Astrocyte (in vitro differentiated cells and primary cell): ENCODE measurements at regions not wholly inside any gene's neighbourhood (a gene's known extent, or its start where the extent isn't known, plus 50 kb on each side); places are given as distances from the start of the nearest gene placed in this dataset.

Experiments
- DNase-seq: peaks from one replicate; pipeline ENCODE4 v3.0.0-alpha.2; 2010; ENCODE audit warnings: low read depth
- FAIRE-seq: peaks from 2 replicates; lab custom pipeline; 2011; peaks lifted over from hg19 to GRCh38; lab: Jason Lieb, UNC
- H2AFZ ChIP-seq: 2 replicates; pipeline ENCODE4 v1.6.0; 2012; ENCODE audit warnings: low read depth, low read length, inconsistent platforms
- H3K27ac ChIP-seq: 2 replicates; pipeline ENCODE4 v1.5.1; 2011; ENCODE audit warnings: low read depth, low read length, inconsistent platforms
- H3K27me3 ChIP-seq: 2 replicates; pipeline ENCODE4 v1.6.0; 2011; ENCODE audit warnings: low read length, inconsistent platforms; ENCODE audit not compliant: insufficient read depth
- H3K36me3 ChIP-seq: 2 replicates; pipeline ENCODE4 v1.5.1; 2011; ENCODE audit warnings: low read length, inconsistent platforms; ENCODE audit not compliant: insufficient read depth
- H3K4me1 ChIP-seq: 2 replicates; pipeline ENCODE4 v1.5.1; 2011; ENCODE audit warnings: low read length, inconsistent platforms; ENCODE audit not compliant: insufficient read depth
- H3K4me2 ChIP-seq: 2 replicates; pipeline ENCODE4 v1.6.0; 2012; ENCODE audit warnings: low read length, inconsistent platforms
- H3K4me3 ChIP-seq: 2 replicates; pipeline ENCODE4 v1.5.1; 2011; ENCODE audit warnings: low read depth, mild to moderate bottlenecking, low read length, inconsistent platforms; ENCODE audit not compliant: insufficient read depth
- H3K79me2 ChIP-seq: 2 replicates; pipeline ENCODE4 v1.6.0; 2012; ENCODE audit warnings: mild to moderate bottlenecking, low read length, inconsistent platforms; ENCODE audit not compliant: insufficient read depth
- H3K9ac ChIP-seq: 2 replicates; pipeline ENCODE4 v1.6.0; 2012; ENCODE audit warnings: mild to moderate bottlenecking, low read length, inconsistent platforms
- H3K9me3 ChIP-seq: 2 replicates; pipeline ENCODE4 v1.5.1; 2012; ENCODE audit warnings: low read depth, mild to moderate bottlenecking, low read length, inconsistent platforms; ENCODE audit not compliant: insufficient read depth
- H4K20me1 ChIP-seq: 2 replicates; pipeline ENCODE4 v1.6.0; 2012; ENCODE audit warnings: low read length, inconsistent platforms; ENCODE audit not compliant: insufficient read depth
- H3K27ac Mint-ChIP-seq: one replicate; pipeline ENCODE4 v1.8.0; 2021; ENCODE audit warnings: mild to moderate bottlenecking, mixed read lengths; ENCODE audit not compliant: unreplicated experiment
- H3K27me3 Mint-ChIP-seq: one replicate; pipeline ENCODE4 v1.8.0; 2021; ENCODE audit warnings: low read depth, mixed read lengths; ENCODE audit not compliant: unreplicated experiment
- H3K36me3 Mint-ChIP-seq: one replicate; pipeline ENCODE4 v1.8.0; 2021; ENCODE audit warnings: low read depth, mixed read lengths; ENCODE audit not compliant: unreplicated experiment
- H3K4me1 Mint-ChIP-seq: one replicate; pipeline ENCODE4 v1.8.0; 2021; ENCODE audit warnings: low read depth, mixed read lengths; ENCODE audit not compliant: unreplicated experiment
- H3K4me3 Mint-ChIP-seq: one replicate; pipeline ENCODE4 v1.8.0; 2021; ENCODE audit warnings: mild to moderate bottlenecking, moderate library complexity, mixed read lengths; ENCODE audit not compliant: unreplicated experiment
- H3K9me3 Mint-ChIP-seq: one replicate; pipeline ENCODE4 v1.8.0; 2021; ENCODE audit warnings: mild to moderate bottlenecking, mixed read lengths; ENCODE audit not compliant: unreplicated experiment
- CTCF ChIP-seq: IDR thresholded peaks from 2 replicates; pipeline ENCODE4 v1.5.1; 2011; ENCODE audit warnings: low read depth, mild to moderate bottlenecking, inconsistent platforms, low read length, moderate library complexity; ENCODE audit not compliant: insufficient read depth
- EZH2 ChIP-seq: IDR thresholded peaks from 2 replicates; pipeline ENCODE4 v1.6.1; 2012; ENCODE audit warnings: mild to moderate bottlenecking, low read length, inconsistent platforms; ENCODE audit not compliant: insufficient read depth

- H4K20me1 ChIP-seq = no peaks in the 10 kb centered on the region
- H2AFZ ChIP-seq = no peak overlapping the region
- Mint-ChIP-seq H3K9me3 (no peaks in the 10 kb centered on the region), H3K36me3 (no peaks in the 10 kb centered on the region), H3K4me3 (no peak overlapping the region), H3K27me3 (no peaks in the 10 kb centered on the region), H3K4me1 (peaks cover 2% of the 10 kb centered on the region), H3K27ac (no peak overlapping the region)
- no peaks in the 10 kb centered on the region for H3K36me3 ChIP-seq
- H3K27me3 ChIP-seq = no peaks in the 10 kb centered on the region
- TF ChIP-seq EZH2 (no peak), CTCF (no peak)
- no peak overlapping the region for H3K4me2 ChIP-seq
- H3K79me2 ChIP-seq = no peaks in the 10 kb centered on the region
- no peak overlapping the region for H3K4me3 ChIP-seq
- no peak for DNase-seq
- no peak for FAIRE-seq
- H3K9me3 ChIP-seq = no peaks in the 10 kb centered on the region
- H3K9ac ChIP-seq = no peak overlapping the region
- no peak overlapping the region for H3K27ac ChIP-seq
- no peaks in the 10 kb centered on the region for H3K4me1 ChIP-seq
Measured at GRCh38 chr16:60991886-60992285, 1044.4 kb downstream of the CDH8 start.

- Histone ChIP-seq H3K4me1 (no peaks in the 10 kb centered on the region), H4K20me1 (no peaks in the 10 kb centered on the region), H3K4me3 (no peak overlapping the region), H3K36me3 (no peaks in the 10 kb centered on the region), H3K9ac (no peak overlapping the region), H3K79me2 (no peaks in the 10 kb centered on the region), H3K9me3 (no peaks in the 10 kb centered on the region), H3K4me2 (no peak overlapping the region), H3K27me3 (no peaks in the 10 kb centered on the region), H2AFZ (no peak overlapping the region), H3K27ac (no peak overlapping the region)
- DNase-seq = no peak
- Mint-ChIP-seq H3K27me3 (no peaks in the 10 kb centered on the region), H3K4me3 (no peak overlapping the region), H3K9me3 (no peaks in the 10 kb centered on the region), H3K4me1 (no peaks in the 10 kb centered on the region), H3K36me3 (no peaks in the 10 kb centered on the region), H3K27ac (no peak overlapping the region)
- no peak for TF ChIP-seq CTCF
- no peak for TF ChIP-seq EZH2
- no peak for FAIRE-seq
Measured at GRCh38 chr16:60989592-60989991, 1046.6 kb downstream of the CDH8 start.

- Mint-ChIP-seq H3K27me3 (no peaks in the 10 kb centered on the region), H3K9me3 (peaks cover 5% of the 10 kb centered on the region), H3K36me3 (no peaks in the 10 kb centered on the region), H3K27ac (no peak overlapping the region), H3K4me1 (no peaks in the 10 kb centered on the region), H3K4me3 (no peak overlapping the region)
- TF ChIP-seq CTCF (no peak), EZH2 (no peak)
- H3K36me3 ChIP-seq = no peaks in the 10 kb centered on the region
- H4K20me1 ChIP-seq = no peaks in the 10 kb centered on the region
- no peak overlapping the region for H2AFZ ChIP-seq
- no peak overlapping the region for H3K4me3 ChIP-seq
- H3K4me2 ChIP-seq = no peak overlapping the region
- no peak overlapping the region for H3K9ac ChIP-seq
- peaks cover 3% of the 10 kb centered on the region for H3K9me3 ChIP-seq
- no peaks in the 10 kb centered on the region for H3K27me3 ChIP-seq
- FAIRE-seq (no peak), DNase-seq (no peak)
- no peaks in the 10 kb centered on the region for H3K79me2 ChIP-seq
- no peak overlapping the region for H3K27ac ChIP-seq
- H3K4me1 ChIP-seq = no peaks in the 10 kb centered on the region
Measured at GRCh38 chr16:60979119-60979518, 1057.1 kb downstream of the CDH8 start.
